ENCODE measurements at regions not wholly inside any gene's neighbourhood (a gene's known extent, or its start where the extent isn't known, plus 50 kb on each side); places are given as distances from the start of the nearest gene placed in this dataset.

DNA sequence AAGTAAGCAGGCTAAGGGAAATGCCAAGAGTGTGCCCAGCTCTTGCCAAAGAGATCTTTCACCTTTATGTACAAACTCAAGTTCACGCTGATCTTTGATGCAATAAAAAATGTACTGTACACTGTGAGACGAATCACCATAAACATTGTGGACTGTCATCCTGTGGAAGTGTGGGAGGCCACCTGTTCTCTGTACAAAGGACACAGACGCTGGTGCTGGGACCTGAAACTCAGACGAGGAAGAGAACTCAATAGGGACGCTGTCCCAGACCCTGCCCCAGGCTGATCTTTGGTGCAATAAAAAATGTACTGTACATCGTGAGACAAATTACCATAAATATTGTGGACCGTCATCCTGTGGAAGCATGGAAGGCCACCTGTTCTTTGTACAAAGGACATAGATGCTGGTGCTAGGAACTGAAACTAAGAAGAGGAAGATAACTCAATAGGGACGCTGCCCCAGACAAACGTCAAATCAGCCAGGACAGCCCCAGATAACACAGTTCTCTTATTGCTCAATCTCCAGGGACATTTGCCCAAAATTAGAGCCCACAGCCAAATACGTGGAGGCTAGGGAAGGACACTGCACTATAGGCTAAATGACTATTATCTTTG is 312.7 kb upstream of the SGK1 start:
- TF ChIP-seq, protein P1, sequence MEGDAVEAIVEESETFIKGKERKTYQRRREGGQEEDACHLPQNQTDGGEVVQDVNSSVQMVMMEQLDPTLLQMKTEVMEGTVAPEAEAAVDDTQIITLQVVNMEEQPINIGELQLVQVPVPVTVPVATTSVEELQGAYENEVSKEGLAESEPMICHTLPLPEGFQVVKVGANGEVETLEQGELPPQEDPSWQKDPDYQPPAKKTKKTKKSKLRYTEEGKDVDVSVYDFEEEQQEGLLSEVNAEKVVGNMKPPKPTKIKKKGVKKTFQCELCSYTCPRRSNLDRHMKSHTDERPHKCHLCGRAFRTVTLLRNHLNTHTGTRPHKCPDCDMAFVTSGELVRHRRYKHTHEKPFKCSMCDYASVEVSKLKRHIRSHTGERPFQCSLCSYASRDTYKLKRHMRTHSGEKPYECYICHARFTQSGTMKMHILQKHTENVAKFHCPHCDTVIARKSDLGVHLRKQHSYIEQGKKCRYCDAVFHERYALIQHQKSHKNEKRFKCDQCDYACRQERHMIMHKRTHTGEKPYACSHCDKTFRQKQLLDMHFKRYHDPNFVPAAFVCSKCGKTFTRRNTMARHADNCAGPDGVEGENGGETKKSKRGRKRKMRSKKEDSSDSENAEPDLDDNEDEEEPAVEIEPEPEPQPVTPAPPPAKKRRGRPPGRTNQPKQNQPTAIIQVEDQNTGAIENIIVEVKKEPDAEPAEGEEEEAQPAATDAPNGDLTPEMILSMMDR (conservative IDR thresholded peaks at IDR 0.05) = no peak
- no peak for TF ChIP-seq ZFX (IDR thresholded peaks at IDR 0.05)
